NCI-H1105 treated with DMSO at 0.1 percent for 48 hours (cell line): ENCODE measurements at regions not wholly inside any gene's neighbourhood (a gene's known extent, or its start where the extent isn't known, plus 50 kb on each side); places are given as distances from the start of the nearest gene placed in this dataset.
"Not testable (repeated sequence)": the region's sequence is repeated elsewhere in the genome, so short reads cannot be mapped to it uniquely, and the experiment has no call there.

Experiments used
- DNase-seq: peaks from one replicate; lab custom pipeline; 2025; lab: John Stamatoyannopoulos, UW

DNA sequence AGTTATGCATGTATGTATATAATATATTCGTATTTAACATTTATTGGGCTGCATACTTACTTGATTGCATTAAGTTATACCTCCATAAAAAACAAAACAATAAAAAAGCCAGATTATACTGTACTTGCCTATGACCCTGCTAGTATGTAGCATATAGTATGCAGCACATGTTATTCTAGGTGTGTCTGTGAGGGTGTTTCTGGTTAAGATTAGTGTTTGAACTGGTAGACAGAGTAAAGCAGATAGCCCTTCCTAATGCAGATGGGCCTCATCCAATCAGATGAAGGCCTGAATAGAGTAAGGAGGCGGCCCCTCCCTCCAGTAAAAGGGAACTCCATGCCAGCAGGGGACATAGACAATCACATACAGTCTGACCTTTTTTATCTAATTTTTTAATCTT, 323.3 kb upstream of the USP24 start:
- no peak for DNase-seq

DNA sequence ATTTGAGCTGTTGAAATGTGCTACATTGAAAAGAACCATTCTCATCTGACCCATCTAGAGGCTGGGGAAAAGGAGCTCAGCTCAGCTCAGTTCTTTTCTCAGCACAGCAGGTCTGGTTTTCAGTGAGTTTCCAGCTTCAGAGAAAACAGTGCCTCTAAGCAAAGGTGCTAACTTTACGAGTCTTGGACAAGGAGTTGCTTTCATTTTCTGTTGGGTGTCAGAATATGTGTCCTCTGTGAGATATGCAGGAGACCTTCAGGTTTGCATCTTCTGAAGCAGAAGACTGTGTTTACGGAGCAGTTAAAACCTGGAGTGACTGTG, 321.3 kb upstream of the USP24 start:
- no peak for DNase-seq

DNA sequence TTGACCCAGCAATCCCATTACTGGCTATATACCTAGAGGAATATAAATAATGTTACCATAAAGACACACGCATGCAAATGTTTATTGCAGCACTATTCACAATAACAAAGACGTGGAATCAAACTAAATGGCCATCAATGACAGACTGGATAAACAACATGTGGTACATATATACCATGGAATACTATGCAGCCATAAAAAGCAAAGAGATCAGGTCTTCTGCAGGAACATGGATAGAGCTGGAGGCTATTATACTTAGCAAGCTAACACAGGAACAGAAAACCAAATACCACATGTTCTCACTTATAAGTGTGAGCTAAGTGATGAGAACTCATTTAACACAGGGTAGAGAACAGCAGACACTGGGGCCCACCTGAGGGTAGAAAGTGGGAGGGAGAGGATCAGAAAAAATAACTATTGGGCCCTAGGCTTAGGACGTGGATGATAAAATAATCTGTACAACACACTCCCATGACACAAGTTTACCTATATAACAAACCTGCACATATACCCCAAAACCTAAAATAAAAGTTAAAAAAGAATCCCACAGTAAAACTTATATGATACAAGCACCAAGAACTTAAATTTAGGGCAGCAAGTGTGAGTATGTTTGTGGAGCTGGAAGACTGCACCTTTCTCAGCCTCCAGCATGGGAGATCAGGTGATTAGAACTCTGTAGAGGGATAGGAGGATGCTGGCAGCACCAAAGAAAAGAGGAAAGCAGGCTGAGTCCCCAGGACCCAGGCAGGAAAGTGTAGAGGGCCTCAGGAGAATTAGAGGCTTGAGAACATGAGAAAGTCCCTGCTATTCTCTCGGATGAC, 320.8 kb upstream of the USP24 start:
- no peak for DNase-seq

DNA sequence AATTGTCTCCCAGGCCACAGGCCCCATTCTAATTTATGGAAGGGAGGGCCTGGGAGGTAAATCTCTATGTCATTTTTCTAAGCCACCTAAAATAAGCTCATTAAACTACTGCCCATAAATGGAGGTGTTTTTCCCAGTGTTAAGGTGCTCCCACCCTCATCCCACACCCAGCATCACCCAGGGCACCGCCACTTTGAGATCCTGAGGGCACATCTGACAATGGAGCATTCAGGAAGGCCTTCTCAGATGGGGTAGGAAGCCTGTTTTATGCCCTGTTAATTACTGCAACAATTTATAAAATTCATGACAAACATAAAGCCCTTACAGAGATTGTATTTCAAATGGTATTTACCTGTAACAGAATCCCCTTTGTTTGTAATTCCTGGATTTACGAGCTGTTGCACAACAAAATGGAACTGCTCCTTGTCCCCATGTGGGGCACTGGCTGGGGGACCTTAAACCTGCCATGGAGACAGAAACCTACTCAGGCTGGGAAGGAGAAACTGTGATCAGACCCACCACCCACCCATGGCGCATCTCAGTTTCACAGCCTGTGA, 319.5 kb upstream of the USP24 start:
- peak; percentile 44 for DNase-seq

DNA sequence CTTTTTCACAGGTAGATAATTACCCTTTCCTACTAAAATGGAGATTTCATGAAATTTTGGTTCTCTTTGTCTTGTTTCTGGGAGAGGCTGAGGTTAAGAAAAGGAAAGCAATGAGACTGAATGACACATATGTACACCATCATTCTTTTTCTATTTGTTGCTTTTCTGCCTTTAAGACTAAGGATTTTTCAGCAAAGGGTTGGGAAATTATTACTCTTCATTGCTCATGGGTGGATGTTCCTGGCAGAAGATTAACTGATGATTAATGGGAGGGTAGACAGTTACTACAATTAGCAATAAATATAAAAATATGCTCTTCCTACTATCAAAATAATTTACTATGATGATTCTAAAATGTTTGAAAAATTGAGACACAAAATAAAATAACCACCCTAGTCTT, 316.5 kb upstream of the USP24 start:
- DNase-seq, result no peak

DNA sequence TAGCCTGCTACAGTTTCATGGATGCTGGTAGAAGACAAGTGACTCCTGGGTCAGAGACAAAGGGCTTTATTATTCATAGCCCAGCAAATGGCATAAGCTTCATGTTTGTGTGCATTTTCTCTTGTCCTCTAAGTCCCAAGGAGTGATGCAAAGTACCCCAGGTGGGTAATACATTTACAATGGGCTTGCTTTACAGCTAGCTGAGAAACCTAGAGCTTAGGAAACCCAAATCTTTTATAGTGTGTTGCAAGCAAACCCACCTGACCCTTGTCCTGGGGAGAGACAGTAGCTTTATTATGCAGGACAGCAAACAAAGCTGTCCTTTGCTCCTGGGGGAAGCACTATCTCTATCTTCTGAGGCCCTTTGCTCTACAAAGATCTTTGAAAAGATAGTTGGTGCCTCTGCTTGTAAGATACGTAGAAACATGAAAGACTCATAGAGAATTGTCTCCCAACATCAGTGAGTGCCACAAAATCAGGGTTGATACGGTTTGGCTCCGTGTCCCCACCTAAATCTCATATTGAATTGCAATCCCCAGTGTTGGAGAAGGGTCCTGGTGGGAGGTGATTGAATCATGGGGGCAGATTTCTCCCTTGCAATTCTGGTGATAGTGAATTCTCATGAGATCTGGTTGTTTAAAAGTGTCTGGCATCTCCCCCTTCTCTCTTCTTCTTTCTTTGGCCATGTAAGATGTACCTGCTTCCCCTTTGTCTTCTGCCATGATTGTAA, 315.8 kb upstream of the USP24 start:
- DNase-seq, result no peak

DNA sequence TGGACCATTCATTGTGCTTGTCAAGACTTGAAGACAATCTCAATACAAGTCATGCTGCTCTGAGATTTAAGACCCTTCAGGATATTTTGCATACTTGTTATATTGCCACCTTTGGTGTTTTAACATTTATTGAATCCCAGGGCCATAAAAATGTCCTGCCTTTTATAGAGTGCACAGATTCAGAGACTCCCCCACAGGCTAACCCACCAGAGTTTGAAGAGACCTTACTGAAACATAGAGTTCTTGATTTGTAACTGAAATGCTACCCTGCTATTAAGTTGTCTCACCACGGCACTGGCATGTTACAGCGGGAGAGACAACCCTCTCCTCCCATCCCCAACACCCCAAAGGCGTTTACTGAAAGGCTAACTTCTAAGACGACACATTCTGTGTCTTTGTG, 313.9 kb upstream of the USP24 start:
- DNase-seq, result no peak

DNA sequence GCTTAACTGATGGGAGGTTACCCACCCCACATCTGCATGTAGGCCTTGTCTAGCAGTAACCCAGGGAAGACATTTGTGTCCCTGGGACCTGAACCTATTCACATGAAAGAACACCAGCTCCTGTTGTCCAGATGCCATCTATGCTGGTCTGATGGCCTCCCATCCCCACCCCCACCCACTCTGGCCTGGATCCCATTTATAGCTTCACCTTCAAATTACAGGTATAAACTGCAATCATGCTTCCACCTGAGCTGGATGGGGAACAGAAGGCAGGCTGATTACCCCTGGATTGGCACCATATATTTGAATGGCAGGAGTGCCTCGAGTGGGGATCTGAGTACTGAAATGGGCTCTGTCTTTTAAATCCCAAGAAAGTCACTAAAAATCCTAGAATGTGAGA, 312.7 kb upstream of the USP24 start:
- DNase-seq, result no peak

DNA sequence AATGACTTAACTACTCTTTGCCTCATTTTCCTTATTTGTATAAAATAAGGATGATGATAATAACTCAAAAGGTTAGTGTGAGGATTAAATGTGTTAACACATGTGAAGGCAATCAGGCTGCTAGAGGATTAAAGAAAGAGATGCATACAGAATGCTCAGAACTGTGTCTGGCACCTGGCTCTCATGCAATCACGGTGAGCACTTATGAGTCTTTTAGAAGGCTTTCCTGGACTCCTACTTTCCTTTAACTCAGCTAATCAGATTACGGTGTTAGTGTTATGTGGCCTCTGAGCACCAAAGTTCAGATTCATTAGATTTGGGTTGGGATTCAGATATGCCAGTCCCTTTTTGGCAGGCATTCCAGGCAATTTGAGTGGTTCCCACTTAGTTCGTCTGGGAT, 311.6 kb upstream of the USP24 start:
- no peak for DNase-seq

DNA sequence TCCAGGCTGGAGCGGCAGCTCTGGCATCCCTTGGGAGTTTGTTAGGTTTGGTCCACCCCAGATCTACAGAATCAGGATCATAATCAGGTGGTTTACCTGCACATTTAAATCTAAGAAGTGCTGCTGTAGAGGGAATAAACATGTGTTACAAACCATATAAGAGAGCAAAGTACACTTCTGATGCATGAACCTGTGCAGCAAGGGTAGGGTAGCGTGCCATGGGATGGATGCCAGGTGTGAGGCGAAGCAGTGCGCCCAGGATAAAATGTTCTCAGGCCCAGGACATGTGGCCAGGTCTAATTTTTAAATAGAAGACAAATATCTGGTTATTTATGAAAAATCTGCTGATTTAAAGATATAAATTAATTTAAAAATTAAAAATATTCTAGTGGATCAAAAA, 308.8 kb upstream of the USP24 start:
- DNase-seq, result no peak

DNA sequence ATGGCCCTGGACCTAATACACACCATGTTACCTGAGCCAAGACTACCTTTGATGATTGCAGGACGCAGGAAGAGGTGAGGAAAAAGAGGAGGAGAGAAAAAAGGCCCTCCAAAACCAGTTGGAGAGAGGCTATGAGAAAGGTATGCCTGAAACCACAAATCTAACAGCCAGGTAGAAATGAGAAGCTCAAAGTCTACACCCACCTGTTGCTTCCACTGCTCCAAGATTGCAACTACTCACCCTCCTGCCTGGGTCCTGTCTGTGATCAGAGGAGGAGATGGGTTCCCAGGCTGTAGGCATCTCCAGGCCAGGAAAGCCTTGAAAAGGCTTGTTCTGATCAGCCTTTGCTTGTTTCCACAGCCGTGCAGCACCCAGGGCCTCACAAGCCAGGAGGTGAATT, 307.8 kb upstream of the USP24 start:
- no peak for DNase-seq

DNA sequence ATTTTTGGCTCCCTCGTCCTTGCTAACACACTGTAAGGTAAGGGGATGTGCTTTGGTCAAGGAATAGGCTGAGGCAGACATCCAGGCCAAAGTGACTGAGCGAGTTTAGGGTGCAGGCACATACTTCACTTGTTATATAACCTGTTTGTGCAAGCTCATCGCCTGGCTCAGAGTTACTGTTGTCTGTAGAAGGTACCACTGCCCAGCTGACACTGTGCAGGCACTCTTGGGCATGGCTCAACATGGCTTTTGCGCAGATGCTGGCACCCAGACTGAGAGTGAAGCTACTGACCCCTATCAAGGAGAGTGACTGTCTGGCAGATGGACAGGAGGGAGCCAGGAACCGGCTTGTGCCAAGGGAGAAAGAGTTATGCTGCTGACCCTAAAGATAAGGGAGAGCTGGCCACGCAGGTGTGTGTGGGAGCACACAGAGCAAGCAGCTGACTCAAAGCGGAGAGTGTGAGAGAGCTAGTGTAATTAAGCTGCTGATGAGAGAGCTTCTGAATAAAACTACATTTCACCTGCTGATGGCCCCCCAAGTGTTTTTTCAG, 307.3 kb upstream of the USP24 start:
- DNase-seq, result no peak

DNA sequence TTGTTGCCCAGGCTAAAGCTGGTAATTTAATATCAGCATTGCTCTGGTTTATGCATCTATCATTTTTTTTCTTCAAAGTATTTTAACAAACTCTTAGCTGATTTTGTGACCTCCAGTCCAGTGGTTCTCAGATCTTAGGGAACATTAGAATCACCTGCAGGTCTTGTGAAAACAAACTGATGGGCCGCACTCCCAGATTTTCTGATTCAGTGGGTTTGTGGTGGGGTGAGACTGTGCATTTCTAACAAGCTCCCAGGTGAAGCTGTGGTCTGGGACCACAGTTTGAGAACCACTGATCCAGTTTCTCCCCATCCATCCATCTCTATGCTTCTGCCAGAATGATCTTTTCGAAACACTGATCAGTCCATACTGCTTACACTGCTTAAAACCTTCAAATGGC, 305.7 kb upstream of the USP24 start:
- no peak for DNase-seq

DNA sequence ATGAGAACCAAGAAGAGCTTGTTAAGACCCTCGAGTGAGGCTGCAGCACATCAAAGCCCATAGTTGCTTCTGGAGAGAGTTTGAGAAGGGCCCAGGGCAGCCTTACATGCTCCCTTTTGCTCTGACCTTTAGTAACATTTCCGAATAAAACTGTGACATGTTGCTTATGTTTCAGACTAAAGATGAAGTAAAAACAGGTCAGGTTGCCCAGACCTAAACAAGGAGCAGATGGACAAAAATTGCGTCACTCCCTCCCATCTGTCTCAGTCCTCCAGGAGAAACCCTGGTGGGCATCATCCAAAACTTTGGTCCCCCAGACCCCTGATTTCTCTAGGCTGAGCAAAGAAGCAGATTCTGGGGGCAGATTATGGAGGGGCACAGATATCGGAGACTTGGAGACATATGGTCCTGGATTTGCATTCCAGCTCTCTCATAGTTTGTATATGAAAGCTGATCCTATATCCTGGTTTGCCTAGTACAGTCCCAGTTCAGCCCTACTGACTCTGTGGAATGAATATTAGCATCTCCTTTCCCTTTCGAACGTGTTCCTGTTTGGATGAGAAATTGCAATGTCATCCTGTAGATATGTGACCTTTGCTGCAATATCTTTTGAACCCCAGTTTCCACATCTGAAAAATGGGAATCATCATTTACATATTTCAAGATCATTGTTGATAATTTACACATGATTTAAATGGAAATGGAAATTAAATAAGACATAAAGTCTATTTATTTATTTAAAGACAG, 304.9 kb upstream of the USP24 start:
- DNase-seq, result no peak

DNA sequence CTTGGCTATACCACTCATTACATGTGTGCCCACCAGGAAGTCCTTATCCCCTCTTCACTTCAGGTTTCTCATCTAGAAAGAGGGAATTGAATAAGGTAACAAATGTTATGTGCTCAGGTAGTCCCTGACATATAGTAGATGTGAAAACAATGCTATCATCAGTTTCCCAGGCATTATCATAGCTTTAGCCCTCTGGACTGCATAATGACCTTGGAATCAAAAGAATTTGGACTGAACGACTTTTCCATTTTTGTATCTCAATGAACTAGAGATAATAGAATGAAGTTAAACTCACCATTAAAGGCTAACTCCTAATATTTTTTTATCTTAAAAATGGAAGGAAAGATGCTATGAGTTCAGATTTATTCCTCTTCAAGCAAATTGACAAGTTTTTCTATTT, 304.1 kb upstream of the USP24 start:
- DNase-seq, result no peak

DNA sequence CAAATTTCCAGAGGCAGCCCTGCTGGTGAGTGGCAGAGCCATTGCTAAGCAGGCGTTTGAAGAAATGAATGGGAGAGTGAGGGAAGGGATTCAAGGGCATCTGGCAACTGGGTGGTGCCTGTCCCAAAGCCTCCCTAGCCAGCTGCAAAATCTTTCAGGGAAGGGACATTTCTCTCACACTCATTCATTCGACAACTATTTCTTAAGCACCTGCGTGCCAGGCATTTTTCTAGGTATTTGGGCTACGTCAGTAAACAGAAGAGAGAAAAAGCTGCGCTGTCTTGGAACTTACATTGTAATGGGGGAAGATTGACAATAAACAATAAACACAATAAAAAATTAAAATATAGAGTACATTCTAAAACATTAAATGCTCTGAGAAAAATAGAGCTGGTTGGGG, 301.9 kb upstream of the USP24 start:
- no peak for DNase-seq

DNA sequence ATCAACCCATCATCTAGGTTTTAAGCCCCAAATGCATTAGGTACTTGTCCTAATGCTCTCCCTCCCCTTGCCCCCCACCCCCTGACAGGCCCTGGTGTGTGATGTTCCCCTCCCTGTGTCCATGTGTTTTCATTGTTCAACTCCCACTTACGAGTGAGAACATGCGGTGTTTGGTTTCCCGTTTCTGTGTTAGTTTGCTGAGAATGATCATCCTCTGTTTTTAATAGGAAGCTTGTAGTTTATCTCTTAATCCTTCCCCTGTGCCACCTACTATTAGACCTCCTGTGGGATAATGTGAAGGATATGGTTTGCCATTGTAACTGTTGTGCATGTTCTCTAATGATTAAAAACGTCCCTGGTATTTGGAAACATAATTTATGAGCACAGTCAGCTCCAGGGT, 299.4 kb upstream of the USP24 start:
- DNase-seq, result not testable (repeated sequence)

DNA sequence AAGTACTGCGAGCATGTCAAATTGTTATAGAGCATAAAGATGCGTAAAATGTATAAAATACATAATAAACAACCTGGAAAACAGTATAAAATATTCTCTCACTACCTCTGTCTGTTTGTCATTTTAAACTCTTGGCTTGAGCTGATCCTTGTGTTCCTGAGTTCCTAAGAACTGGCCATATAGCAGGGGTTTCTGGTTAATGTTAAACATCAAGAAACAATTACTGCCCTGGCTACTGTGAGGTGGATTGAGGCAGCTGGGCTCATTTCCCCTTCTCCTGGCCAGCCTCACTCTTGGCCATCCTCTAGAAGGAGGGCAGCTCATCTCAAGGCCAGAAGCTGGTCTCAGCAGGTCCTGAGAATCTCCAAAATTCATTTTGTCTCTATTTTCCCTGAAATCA, 297.3 kb upstream of the USP24 start:
- DNase-seq, result no peak

DNA sequence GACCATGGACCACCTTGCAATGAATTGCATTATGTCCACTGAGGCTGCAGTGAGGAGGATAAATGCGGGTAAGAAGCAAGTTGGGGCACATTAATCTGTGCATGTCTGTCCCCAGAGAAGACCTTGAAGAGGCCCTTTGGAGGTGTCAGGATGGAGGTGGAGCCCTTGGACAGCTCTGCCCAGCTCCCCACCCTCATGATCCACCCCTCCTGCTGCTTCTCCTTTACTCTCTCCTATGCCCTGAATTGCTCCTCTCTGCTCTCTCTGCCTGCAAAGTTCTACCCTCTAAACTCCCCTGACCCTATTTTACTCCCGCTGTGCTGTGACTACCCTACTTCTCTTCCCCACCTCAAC, 292.4 kb upstream of the USP24 start:
- DNase-seq, result no peak

DNA sequence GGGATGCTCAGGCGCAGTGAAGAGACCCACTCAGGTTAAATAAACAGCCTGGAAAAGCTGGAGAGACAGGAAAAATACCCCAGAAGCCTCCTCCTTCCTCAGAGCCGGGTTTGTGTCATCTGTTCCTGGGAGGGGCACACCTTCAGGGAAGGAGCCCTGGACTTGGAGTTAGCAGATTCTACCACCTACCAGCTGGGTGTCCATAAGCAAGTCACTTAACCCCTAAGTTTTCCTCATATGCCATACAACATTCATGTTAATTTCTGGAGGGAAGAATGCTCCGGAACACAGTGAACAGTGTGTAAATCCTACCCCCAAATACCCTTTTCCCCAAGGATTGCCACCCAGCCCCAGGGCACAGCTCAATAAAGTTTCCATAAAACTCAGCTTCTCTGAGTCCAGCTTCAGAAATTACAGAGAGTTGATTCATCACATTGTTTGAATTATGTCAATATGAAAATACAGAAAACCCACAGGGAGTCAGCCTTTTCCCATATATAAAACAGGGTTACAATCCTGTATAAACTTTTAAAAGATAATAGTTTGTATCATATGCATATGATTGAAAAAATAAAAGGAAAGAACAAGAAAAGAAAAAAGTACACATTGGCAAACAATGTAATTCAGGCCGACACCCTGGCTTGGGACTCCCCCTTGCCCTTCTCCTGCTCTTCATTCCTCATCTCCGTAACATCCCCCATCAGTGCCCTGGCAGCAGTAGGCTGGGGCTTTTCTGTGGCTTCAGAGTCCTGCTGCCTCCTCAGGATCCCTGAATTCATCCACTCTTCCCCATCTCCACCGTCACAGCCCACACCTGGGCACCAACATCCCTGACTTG, 291.8 kb upstream of the USP24 start:
- no peak for DNase-seq

DNA sequence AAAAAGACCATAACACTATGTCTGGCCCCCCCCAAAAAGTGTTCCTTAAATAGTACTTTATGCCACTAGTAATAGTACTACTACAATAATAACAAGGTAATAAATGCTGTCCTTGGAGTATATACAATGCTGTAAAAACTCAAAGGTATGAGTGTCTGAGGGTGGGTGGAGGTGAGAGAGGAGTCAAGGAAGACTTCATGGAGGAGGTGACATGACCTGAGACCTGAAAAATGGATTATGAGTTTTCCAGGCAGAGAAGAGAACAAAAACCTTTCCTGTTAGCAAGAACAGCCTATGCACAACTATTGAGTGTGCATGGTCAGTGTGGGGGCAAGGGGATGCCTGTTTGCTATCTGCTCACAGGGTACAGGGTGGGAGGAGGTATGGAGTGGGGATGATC, 290.2 kb upstream of the USP24 start:
- DNase-seq, result no peak

DNA sequence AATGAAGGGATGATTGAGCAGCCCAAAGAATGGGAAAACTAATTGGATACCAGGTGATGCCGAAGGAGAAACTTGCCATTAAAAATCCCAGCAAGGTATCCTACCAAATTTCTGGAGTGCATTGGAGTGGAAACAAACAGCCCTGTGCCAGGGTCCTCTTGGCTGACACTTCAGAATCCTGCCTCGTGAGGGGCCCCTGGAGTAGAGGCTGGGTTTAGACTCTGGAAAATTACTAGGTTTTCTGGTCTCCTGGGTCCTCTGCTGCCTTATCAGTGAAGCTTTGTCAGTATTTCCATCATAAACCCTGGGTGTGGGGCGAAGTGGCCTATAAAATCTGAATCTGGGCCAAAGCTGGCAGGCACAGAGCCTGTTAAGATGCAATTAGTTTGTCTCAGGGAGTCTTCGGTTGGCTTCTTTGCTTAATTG, 289.2 kb upstream of the USP24 start:
- DNase-seq, result peak; percentile 28
